ENCODE measurements at regions not wholly inside any gene's neighbourhood (a gene's known extent, or its start where the extent isn't known, plus 50 kb on each side); places are given as distances from the start of the nearest gene placed in this dataset.

DNA sequence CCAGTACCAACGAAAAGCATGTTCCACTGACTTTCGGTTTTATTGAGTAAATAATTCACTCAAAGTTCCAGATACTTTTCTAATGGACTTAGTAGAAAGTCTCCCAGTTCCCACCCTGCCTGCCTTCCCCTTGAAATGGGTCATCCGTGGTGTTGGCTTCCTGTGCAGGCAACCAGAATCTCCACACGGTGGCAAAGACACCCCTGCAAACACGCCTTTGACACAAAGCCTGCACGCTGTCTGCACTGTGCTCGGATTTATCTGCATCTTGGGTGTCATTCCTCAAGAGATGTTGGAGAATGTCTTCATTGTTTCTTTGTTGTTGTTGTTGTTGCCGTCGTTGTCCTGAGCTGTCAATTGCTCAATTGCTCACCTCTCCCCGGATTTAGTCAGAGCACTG lies 150.0 kb upstream of the IRX2 start:
- TF ChIP-seq CTCF (IDR thresholded peaks at IDR 0.05), result no peak
- no peak for TF ChIP-seq POLR2A (IDR thresholded peaks at IDR 0.05)
- no peak for TF ChIP-seq EP300 (IDR thresholded peaks at IDR 0.05)

Data from tibial nerve (tissue), 4 donors.